HepG2 (cell line): ENCODE measurements at regions not wholly inside any gene's neighbourhood (a gene's known extent, or its start where the extent isn't known, plus 50 kb on each side); places are given as distances from the start of the nearest gene placed in this dataset.

ENCODE experiments used
- ATAC-seq: fragments of 200-7000 bp; cut with Tn5 transposase; 3 replicates; pipeline ENCODE4 v1.9.1; 2020; ENCODE audit warnings: mild to moderate bottlenecking, moderate library complexity
- BruUV-seq: library from RNA; stranded (reverse); fragments of 400-500 nt; replicated peaks from 2 replicates; lab custom pipeline; 2021; lab: Mats Ljungman, UMichigan
- CTCF ChIA-PET: fragments of 300-600 bp; formaldehyde crosslinking; extraction: SDS; loops from one replicate; lab custom pipeline; 2021; ENCODE audit warnings: low total read pairs, inconsistent platforms, low intra/inter-chr PET ratio; lab: Yijun Ruan, JAX
- POLR2A ChIA-PET: fragments of 350-600 bp; sonication (Branson Sonifier 250); formaldehyde crosslinking; loops from one replicate; lab custom pipeline; 2020; ENCODE audit warnings: antibody characterized with exemption, inconsistent platforms; lab: Yijun Ruan, JAX
- DNase-seq: peaks from one replicate; pipeline ENCODE4 v3.0.0-alpha.2; 2015; ENCODE audit warnings: low spot score
- FAIRE-seq: peaks from 3 replicates; lab custom pipeline; 2011; peaks lifted over from hg19 to GRCh38; lab: Jason Lieb, UNC
- H2AFZ ChIP-seq: one replicate; pipeline ENCODE4 v1.6.1; 2011; ENCODE audit warnings: low read length, inconsistent platforms
- H3K27ac ChIP-seq: fragments of 300-600 bp; 3 replicates; pipeline ENCODE4 v1.8.0; 2011; ENCODE audit warnings: mixed run types, mild to moderate bottlenecking, mixed read lengths, low read length, inconsistent platforms; ENCODE audit not compliant: insufficient read depth; ENCODE audit errors: extremely low read length
- H3K27me3 ChIP-seq, 2 experiments: fragments of 200-600 bp in 1 of 2; 2 replicates in 1 of 2; 3 replicates in 1 of 2; pipeline versions ENCODE4 v1.6.0 to v1.8.0; 2011; ENCODE audit warnings: low read length in 2 of 2, mild to moderate bottlenecking in 2 of 2, moderate library complexity in 2 of 2, inconsistent platforms in 1 of 2; ENCODE audit not compliant: insufficient read depth in 2 of 2, control insufficient read depth in 1 of 2
- H3K36me3 ChIP-seq, 2 experiments: fragments of 200-600 bp in 1 of 2; replicated peaks in 1 of 2; 2 replicates in 1 of 2; 3 replicates in 1 of 2; pipeline versions ENCODE4 v1.5.1 to v1.8.0; 2011; ENCODE audit warnings: low read length in 2 of 2, inconsistent platforms in 1 of 2; ENCODE audit not compliant: insufficient read depth in 2 of 2, control insufficient read depth in 1 of 2
- H3K4me1 ChIP-seq: 2 replicates; pipeline ENCODE4 v1.5.1; 2012; ENCODE audit warnings: low read length, inconsistent platforms; ENCODE audit not compliant: insufficient read depth
- H3K4me2 ChIP-seq: 2 replicates; pipeline ENCODE4 v1.6.0; 2011; ENCODE audit warnings: low read depth, low read length, inconsistent platforms
- H3K4me3 ChIP-seq, 3 experiments: fragments of 200-600 bp in 1 of 3; sonication (generic), shearing (Covaris generic) in 1 of 3; replicated peaks in 1 of 3; 2 replicates each; pipeline ENCODE4 v1.5.1; 2011 to 2016; ENCODE audit warnings: low read length in 3 of 3, inconsistent platforms in 2 of 3, low read depth in 2 of 3, mild to moderate bottlenecking in 2 of 3, control low read depth in 1 of 3, mixed read lengths in 1 of 3; ENCODE audit not compliant: insufficient read depth in 1 of 3
- H3K79me2 ChIP-seq: one replicate; pipeline ENCODE4 v1.6.1; 2011; ENCODE audit warnings: low read length, inconsistent platforms; ENCODE audit not compliant: insufficient read depth
- H3K9ac ChIP-seq: 2 replicates; pipeline ENCODE4 v1.6.0; 2011; ENCODE audit warnings: mild to moderate bottlenecking, low read depth, low read length, inconsistent platforms; ENCODE audit not compliant: insufficient read depth
- H3K9me3 ChIP-seq: 2 replicates; pipeline ENCODE4 v1.5.1; 2012; ENCODE audit warnings: mild to moderate bottlenecking, low read length
- H4K20me1 ChIP-seq: 2 replicates; pipeline ENCODE4 v1.6.0; 2011; ENCODE audit warnings: inconsistent platforms, mild to moderate bottlenecking, low read length, moderate library complexity; ENCODE audit not compliant: insufficient read depth
- ASH2L ChIP-seq: fragments of 300-600, 200-600 bp; sonication (generic); IDR thresholded peaks from 2 replicates; pipeline ENCODE4 v1.7.0; 2017; ENCODE audit warnings: low read depth, mild to moderate bottlenecking, moderate library complexity, mixed read lengths, low read length; ENCODE audit not compliant: insufficient read length
- DBP ChIP-seq: sonication (generic); formaldehyde crosslinking; IDR thresholded peaks from 2 replicates; pipeline ENCODE4 v1.4.0; 2020; ENCODE audit warnings: missing genetic modification reagents; ENCODE audit errors: not compliant biosample characterization
- MEIS2 ChIP-seq: sonication (generic); formaldehyde crosslinking; IDR thresholded peaks from 2 replicates; pipeline ENCODE4 v1.9.0; 2021; ENCODE audit warnings: mild to moderate bottlenecking, missing genetic modification reagents
- MXI1 ChIP-seq: IDR thresholded peaks from 3 replicates; pipeline ENCODE4 v1.6.1; 2012; ENCODE audit warnings: low read depth, low read length, inconsistent platforms, borderline replicate concordance
- MYNN ChIP-seq: sonication (generic); formaldehyde crosslinking; IDR thresholded peaks from 2 replicates; pipeline ENCODE4 v1.4.0; 2020; ENCODE audit warnings: mild to moderate bottlenecking, low read depth, missing genetic modification reagents
- SETDB1 ChIP-seq: sonication (generic); formaldehyde crosslinking; IDR thresholded peaks from 2 replicates; pipeline ENCODE4 v1.5.1; 2020; ENCODE audit warnings: missing genetic modification reagents, mild to moderate bottlenecking, borderline replicate concordance
- SPEN ChIP-seq: sonication (generic); formaldehyde crosslinking; IDR thresholded peaks from 2 replicates; pipeline ENCODE4 v1.5.1; 2020; ENCODE audit warnings: low read depth, mild to moderate bottlenecking, missing genetic modification reagents
- STAG1 ChIP-seq: sonication (generic); formaldehyde crosslinking; IDR thresholded peaks from 2 replicates; pipeline ENCODE4 v1.4.0; 2020; ENCODE audit warnings: missing genetic modification reagents
- ZKSCAN5 ChIP-seq: sonication (generic); formaldehyde crosslinking; IDR thresholded peaks from 2 replicates; pipeline ENCODE4 v1.5.1; 2020; ENCODE audit warnings: mild to moderate bottlenecking, missing genetic modification reagents
- ZNF407 ChIP-seq: sonication (generic); formaldehyde crosslinking; IDR thresholded peaks from one replicate; pipeline ENCODE4 v1.5.1; 2020; ENCODE audit warnings: mild to moderate bottlenecking, missing genetic modification reagents; ENCODE audit errors: not compliant biosample characterization
- ZNF792 ChIP-seq: IDR thresholded peaks from 2 replicates; pipeline ENCODE4 v1.6.1; 2016
- WGBS: methylation state at CpG from one replicate; pipeline ENCODE4 v1.1.6; 2017; ENCODE audit warnings: low lambda C conversion rate; 5-methylcytosine and 5-hydroxymethylcytosine counted together
- in situ Hi-C: cut with HindIII; loops from 2 replicates; pipeline ENCODE4 v1.10.0; 2017; ENCODE audit warnings: low pct_unique_long_range_greater_than_20kb; ENCODE audit not compliant: extremely low pct_ligation_motif_present
- intact Hi-C: fragments of 100-400 bp; cut with micrococcal nuclease; formaldehyde crosslinking; loops from one replicate; pipeline ENCODE4 v1.10.0; 2022; ENCODE audit not compliant: unreplicated experiment
- TF ChIP-seq, protein P1 (sequence below): sonication (generic); formaldehyde crosslinking; IDR thresholded peaks from 2 replicates; pipeline ENCODE4 v1.5.1; 2020; ENCODE audit warnings: missing genetic modification reagents, mild to moderate bottlenecking, borderline replicate concordance
- TF ChIP-seq, protein P2 (sequence below): sonication (generic); formaldehyde crosslinking; IDR thresholded peaks from 2 replicates; pipeline ENCODE4 v1.5.1; 2020; ENCODE audit warnings: missing genetic modification reagents, mild to moderate bottlenecking, borderline replicate concordance

DNA sequence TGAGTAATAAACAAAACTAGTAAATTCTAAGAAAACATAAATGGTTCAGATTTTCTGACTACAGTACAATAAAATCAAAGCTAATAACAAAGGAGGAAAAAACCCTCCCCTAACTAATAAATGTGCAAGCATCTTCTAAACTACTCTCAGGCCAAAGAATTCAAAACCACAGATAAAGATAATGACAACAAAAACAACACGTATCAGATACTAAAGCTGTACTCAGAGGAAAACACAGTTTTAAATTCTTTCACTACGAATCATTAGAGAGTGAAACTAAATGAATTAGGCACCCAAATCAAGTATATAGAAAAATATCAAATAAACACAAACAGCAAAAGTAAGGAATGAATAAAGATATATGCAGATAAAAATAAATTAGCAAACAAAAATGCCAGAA is 200.9 kb downstream of the TEX36 start:
- in situ Hi-C loops (no loop called here), intact Hi-C loops (no loop called here)
- Histone ChIP-seq H2AFZ (no peak overlapping the region), H3K9me3 (no peaks in the 10 kb centered on the region), H3K4me1 (no peaks in the 10 kb centered on the region), H3K36me3 (no peaks in the 10 kb centered on the region), H3K4me3 (no peak overlapping the region), H3K27ac (no peak overlapping the region), H4K20me1 (no peaks in the 10 kb centered on the region), H3K4me2 (no peak overlapping the region), H3K27me3 (peaks cover 0 to 4% of the 10 kb centered on the region in 2 experiments; a peak in 3 of 5 replicates), H3K9ac (no peak overlapping the region), H3K79me2 (no peaks in the 10 kb centered on the region)
- FAIRE-seq, result no peak
- DNase-seq, result no peak
- ATAC-seq, result no peak
- no TSS peak for BruUV-seq
- ChIA-PET CTCF (no interaction called here), POLR2A (no interaction called here)
- 4% methylated on average over 2 of the region's 2 CpGs for WGBS
- TF ChIP-seq MYNN, result no peak
- no peak for TF ChIP-seq DBP
- no peak for TF ChIP-seq SETDB1 (CRISPR knock-in tag)
- no peak for TF ChIP-seq ASH2L
- TF ChIP-seq MXI1, result no peak
- no peak for TF ChIP-seq SPEN (CRISPR knock-in tag)
- TF ChIP-seq, protein P1, sequence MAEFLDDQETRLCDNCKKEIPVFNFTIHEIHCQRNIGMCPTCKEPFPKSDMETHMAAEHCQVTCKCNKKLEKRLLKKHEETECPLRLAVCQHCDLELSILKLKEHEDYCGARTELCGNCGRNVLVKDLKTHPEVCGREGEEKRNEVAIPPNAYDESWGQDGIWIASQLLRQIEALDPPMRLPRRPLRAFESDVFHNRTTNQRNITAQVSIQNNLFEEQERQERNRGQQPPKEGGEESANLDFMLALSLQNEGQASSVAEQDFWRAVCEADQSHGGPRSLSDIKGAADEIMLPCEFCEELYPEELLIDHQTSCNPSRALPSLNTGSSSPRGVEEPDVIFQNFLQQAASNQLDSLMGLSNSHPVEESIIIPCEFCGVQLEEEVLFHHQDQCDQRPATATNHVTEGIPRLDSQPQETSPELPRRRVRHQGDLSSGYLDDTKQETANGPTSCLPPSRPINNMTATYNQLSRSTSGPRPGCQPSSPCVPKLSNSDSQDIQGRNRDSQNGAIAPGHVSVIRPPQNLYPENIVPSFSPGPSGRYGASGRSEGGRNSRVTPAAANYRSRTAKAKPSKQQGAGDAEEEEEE (CRISPR knock-in tag), result no peak
- no peak for TF ChIP-seq ZKSCAN5 (CRISPR knock-in tag)
- no peak for TF ChIP-seq ZNF407 (CRISPR knock-in tag)
- TF ChIP-seq ZNF792, result no peak
- TF ChIP-seq STAG1 (CRISPR knock-in tag), result no peak
- TF ChIP-seq MEIS2 (CRISPR knock-in tag), result no peak
- TF ChIP-seq, protein P2, sequence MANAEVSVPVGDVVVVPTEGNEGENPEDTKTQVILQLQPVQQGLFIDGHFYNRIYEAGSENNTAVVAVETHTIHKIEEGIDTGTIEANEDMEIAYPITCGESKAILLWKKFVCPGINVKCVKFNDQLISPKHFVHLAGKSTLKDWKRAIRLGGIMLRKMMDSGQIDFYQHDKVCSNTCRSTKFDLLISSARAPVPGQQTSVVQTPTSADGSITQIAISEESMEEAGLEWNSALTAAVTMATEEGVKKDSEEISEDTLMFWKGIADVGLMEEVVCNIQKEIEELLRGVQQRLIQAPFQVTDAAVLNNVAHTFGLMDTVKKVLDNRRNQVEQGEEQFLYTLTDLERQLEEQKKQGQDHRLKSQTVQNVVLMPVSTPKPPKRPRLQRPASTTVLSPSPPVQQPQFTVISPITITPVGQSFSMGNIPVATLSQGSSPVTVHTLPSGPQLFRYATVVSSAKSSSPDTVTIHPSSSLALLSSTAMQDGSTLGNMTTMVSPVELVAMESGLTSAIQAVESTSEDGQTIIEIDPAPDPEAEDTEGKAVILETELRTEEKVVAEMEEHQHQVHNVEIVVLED (CRISPR knock-in tag), result no peak
